Astrocyte (in vitro differentiated cells and primary cell): ENCODE measurements at regions not wholly inside any gene's neighbourhood (a gene's known extent, or its start where the extent isn't known, plus 50 kb on each side); places are given as distances from the start of the nearest gene placed in this dataset.

Source experiments
- DNase-seq: peaks from one replicate; pipeline ENCODE4 v3.0.0-alpha.2; 2010; ENCODE audit warnings: low read depth
- FAIRE-seq: peaks from 2 replicates; lab custom pipeline; 2011; peaks lifted over from hg19 to GRCh38; lab: Jason Lieb, UNC
- H2AFZ ChIP-seq: 2 replicates; pipeline ENCODE4 v1.6.0; 2012; ENCODE audit warnings: low read depth, low read length, inconsistent platforms
- H3K27ac ChIP-seq: 2 replicates; pipeline ENCODE4 v1.5.1; 2011; ENCODE audit warnings: low read depth, low read length, inconsistent platforms
- H3K27me3 ChIP-seq: 2 replicates; pipeline ENCODE4 v1.6.0; 2011; ENCODE audit warnings: low read length, inconsistent platforms; ENCODE audit not compliant: insufficient read depth
- H3K36me3 ChIP-seq: 2 replicates; pipeline ENCODE4 v1.5.1; 2011; ENCODE audit warnings: low read length, inconsistent platforms; ENCODE audit not compliant: insufficient read depth
- H3K4me1 ChIP-seq: 2 replicates; pipeline ENCODE4 v1.5.1; 2011; ENCODE audit warnings: low read length, inconsistent platforms; ENCODE audit not compliant: insufficient read depth
- H3K4me2 ChIP-seq: 2 replicates; pipeline ENCODE4 v1.6.0; 2012; ENCODE audit warnings: low read length, inconsistent platforms
- H3K4me3 ChIP-seq: 2 replicates; pipeline ENCODE4 v1.5.1; 2011; ENCODE audit warnings: low read depth, mild to moderate bottlenecking, low read length, inconsistent platforms; ENCODE audit not compliant: insufficient read depth
- H3K79me2 ChIP-seq: 2 replicates; pipeline ENCODE4 v1.6.0; 2012; ENCODE audit warnings: mild to moderate bottlenecking, low read length, inconsistent platforms; ENCODE audit not compliant: insufficient read depth
- H3K9ac ChIP-seq: 2 replicates; pipeline ENCODE4 v1.6.0; 2012; ENCODE audit warnings: mild to moderate bottlenecking, low read length, inconsistent platforms
- H3K9me3 ChIP-seq: 2 replicates; pipeline ENCODE4 v1.5.1; 2012; ENCODE audit warnings: low read depth, mild to moderate bottlenecking, low read length, inconsistent platforms; ENCODE audit not compliant: insufficient read depth
- H4K20me1 ChIP-seq: 2 replicates; pipeline ENCODE4 v1.6.0; 2012; ENCODE audit warnings: low read length, inconsistent platforms; ENCODE audit not compliant: insufficient read depth
- H3K27ac Mint-ChIP-seq: one replicate; pipeline ENCODE4 v1.8.0; 2021; ENCODE audit warnings: mild to moderate bottlenecking, mixed read lengths; ENCODE audit not compliant: unreplicated experiment
- H3K27me3 Mint-ChIP-seq: one replicate; pipeline ENCODE4 v1.8.0; 2021; ENCODE audit warnings: low read depth, mixed read lengths; ENCODE audit not compliant: unreplicated experiment
- H3K36me3 Mint-ChIP-seq: one replicate; pipeline ENCODE4 v1.8.0; 2021; ENCODE audit warnings: low read depth, mixed read lengths; ENCODE audit not compliant: unreplicated experiment
- H3K4me1 Mint-ChIP-seq: one replicate; pipeline ENCODE4 v1.8.0; 2021; ENCODE audit warnings: low read depth, mixed read lengths; ENCODE audit not compliant: unreplicated experiment
- H3K4me3 Mint-ChIP-seq: one replicate; pipeline ENCODE4 v1.8.0; 2021; ENCODE audit warnings: mild to moderate bottlenecking, moderate library complexity, mixed read lengths; ENCODE audit not compliant: unreplicated experiment
- H3K9me3 Mint-ChIP-seq: one replicate; pipeline ENCODE4 v1.8.0; 2021; ENCODE audit warnings: mild to moderate bottlenecking, mixed read lengths; ENCODE audit not compliant: unreplicated experiment
- EZH2 ChIP-seq: IDR thresholded peaks from 2 replicates; pipeline ENCODE4 v1.6.1; 2012; ENCODE audit warnings: mild to moderate bottlenecking, low read length, inconsistent platforms; ENCODE audit not compliant: insufficient read depth
- TF ChIP-seq, protein P1 (sequence below): IDR thresholded peaks from 2 replicates; pipeline ENCODE4 v1.5.1; 2011; ENCODE audit warnings: low read depth, mild to moderate bottlenecking, inconsistent platforms, low read length, moderate library complexity; ENCODE audit not compliant: insufficient read depth

DNA sequence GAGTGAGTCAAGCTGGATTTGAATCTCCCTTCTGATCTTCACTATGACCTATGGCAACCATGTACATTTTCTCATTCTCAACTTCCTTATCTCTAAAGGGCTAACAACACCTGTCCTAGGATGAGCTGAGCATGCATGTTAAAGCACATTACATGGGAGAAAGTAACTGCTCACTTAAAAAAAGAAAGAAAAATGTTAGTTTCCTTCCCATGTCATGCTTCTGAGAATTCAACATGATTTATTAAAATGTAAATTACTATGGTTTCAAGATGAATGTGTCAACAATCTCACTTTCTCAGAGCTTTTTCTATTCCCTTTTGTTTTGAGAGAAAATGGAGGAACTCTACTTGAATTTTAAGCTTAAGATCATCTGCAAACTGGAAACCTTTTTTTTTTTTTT, 295.3 kb downstream of the SKIDA1 start:
- Histone ChIP-seq H3K4me2 (no peak overlapping the region), H3K36me3 (no peaks in the 10 kb centered on the region), H3K4me1 (no peaks in the 10 kb centered on the region), H3K79me2 (no peaks in the 10 kb centered on the region), H2AFZ (no peak overlapping the region), H4K20me1 (no peaks in the 10 kb centered on the region), H3K9me3 (peaks cover 2% of the 10 kb centered on the region), H3K27ac (no peak overlapping the region), H3K9ac (no peak overlapping the region), H3K27me3 (no peaks in the 10 kb centered on the region), H3K4me3 (no peak overlapping the region)
- no peak for FAIRE-seq
- no peak for DNase-seq
- no peaks in the 10 kb centered on the region for H3K27me3 Mint-ChIP-seq
- peaks cover 16% of the 10 kb centered on the region for H3K9me3 Mint-ChIP-seq
- no peaks in the 10 kb centered on the region for H3K36me3 Mint-ChIP-seq
- H3K27ac Mint-ChIP-seq, result no peak overlapping the region
- no peak overlapping the region for H3K4me3 Mint-ChIP-seq
- TF ChIP-seq, protein P1, sequence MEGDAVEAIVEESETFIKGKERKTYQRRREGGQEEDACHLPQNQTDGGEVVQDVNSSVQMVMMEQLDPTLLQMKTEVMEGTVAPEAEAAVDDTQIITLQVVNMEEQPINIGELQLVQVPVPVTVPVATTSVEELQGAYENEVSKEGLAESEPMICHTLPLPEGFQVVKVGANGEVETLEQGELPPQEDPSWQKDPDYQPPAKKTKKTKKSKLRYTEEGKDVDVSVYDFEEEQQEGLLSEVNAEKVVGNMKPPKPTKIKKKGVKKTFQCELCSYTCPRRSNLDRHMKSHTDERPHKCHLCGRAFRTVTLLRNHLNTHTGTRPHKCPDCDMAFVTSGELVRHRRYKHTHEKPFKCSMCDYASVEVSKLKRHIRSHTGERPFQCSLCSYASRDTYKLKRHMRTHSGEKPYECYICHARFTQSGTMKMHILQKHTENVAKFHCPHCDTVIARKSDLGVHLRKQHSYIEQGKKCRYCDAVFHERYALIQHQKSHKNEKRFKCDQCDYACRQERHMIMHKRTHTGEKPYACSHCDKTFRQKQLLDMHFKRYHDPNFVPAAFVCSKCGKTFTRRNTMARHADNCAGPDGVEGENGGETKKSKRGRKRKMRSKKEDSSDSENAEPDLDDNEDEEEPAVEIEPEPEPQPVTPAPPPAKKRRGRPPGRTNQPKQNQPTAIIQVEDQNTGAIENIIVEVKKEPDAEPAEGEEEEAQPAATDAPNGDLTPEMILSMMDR, result no peak
- no peak for TF ChIP-seq EZH2
- H3K4me1 Mint-ChIP-seq, result no peaks in the 10 kb centered on the region

DNA sequence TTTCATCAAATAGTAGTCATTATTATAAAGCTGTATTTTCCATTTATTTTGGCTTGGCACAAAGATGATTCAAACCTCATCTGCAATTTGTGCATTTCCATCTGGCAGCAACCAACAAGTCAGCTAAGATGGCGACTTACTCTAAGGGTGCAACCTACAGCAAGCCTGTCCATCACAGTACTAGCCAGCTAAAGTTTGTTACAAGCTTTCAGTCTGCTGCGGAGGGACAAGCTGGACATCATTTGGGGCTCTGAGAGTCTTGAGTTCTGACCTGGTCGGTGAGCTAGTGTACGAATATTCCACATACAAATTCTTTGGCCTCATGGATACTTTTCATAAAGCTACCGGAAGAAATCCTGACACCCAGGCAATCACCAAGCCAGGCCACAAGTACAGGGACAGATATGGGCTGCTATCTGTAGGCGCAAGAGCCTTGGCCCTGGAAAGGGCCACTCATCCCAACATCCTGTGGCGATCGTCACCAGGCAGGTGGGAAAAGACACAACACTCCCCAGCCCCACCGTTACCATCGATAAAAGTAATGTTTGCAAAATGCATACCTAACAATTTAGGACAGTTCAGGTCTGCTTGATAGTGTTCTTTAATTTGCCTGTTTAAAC, 307.6 kb downstream of the SKIDA1 start:
- no peak overlapping the region for H3K4me3 Mint-ChIP-seq
- Histone ChIP-seq H3K79me2 (no peaks in the 10 kb centered on the region), H3K27me3 (peaks cover 2% of the 10 kb centered on the region), H3K9ac (no peak overlapping the region), H3K36me3 (no peaks in the 10 kb centered on the region), H3K4me3 (no peak overlapping the region), H3K4me1 (no peaks in the 10 kb centered on the region), H4K20me1 (no peaks in the 10 kb centered on the region), H3K9me3 (no peaks in the 10 kb centered on the region), H3K27ac (no peak overlapping the region), H2AFZ (no peak overlapping the region), H3K4me2 (no peak overlapping the region)
- H3K9me3 Mint-ChIP-seq, result peaks cover 1% of the 10 kb centered on the region
- no peak overlapping the region for H3K27ac Mint-ChIP-seq
- no peak for FAIRE-seq
- H3K4me1 Mint-ChIP-seq, result no peaks in the 10 kb centered on the region
- no peak for DNase-seq
- no peak for TF ChIP-seq EZH2
- TF ChIP-seq, protein P1, result no peak
- H3K27me3 Mint-ChIP-seq, result no peaks in the 10 kb centered on the region
- H3K36me3 Mint-ChIP-seq, result no peaks in the 10 kb centered on the region

DNA sequence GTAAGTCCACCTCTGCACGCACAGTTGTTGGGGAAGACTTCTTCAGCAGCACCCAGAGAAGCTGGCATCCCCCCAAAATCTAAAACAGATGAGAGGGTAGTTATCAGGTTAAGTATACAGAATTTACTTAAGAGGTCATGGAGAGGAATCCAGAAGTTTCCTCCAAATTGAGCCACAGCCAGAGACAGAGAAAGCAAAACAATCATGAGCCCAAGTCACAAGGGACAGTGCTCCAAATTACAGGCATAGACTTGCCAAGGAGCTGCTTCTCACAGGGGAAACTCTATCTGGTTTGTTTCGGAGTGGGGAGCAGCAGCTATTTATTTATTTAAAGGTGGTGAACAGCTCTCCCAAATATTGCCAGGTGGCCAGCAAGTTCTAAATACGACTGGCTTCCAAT, 308.4 kb downstream of the SKIDA1 start:
- H2AFZ ChIP-seq, result no peak overlapping the region
- Mint-ChIP-seq H3K27ac (no peak overlapping the region), H3K9me3 (peaks cover 1% of the 10 kb centered on the region), H3K4me3 (no peak overlapping the region), H3K4me1 (no peaks in the 10 kb centered on the region), H3K36me3 (no peaks in the 10 kb centered on the region), H3K27me3 (no peaks in the 10 kb centered on the region)
- no peak overlapping the region for H3K27ac ChIP-seq
- TF ChIP-seq EZH2, result no peak
- TF ChIP-seq, protein P1, result no peak
- peaks cover 2% of the 10 kb centered on the region for H3K27me3 ChIP-seq
- FAIRE-seq, result no peak
- DNase-seq, result no peak
- H4K20me1 ChIP-seq, result no peaks in the 10 kb centered on the region
- no peaks in the 10 kb centered on the region for H3K4me1 ChIP-seq
- H3K9me3 ChIP-seq, result no peaks in the 10 kb centered on the region
- H3K79me2 ChIP-seq, result no peaks in the 10 kb centered on the region
- no peak overlapping the region for H3K4me3 ChIP-seq
- no peak overlapping the region for H3K9ac ChIP-seq
- H3K4me2 ChIP-seq, result no peak overlapping the region
- no peaks in the 10 kb centered on the region for H3K36me3 ChIP-seq
